ENCODE measurements at regions not wholly inside any gene's neighbourhood (a gene's known extent, or its start where the extent isn't known, plus 50 kb on each side); places are given as distances from the start of the nearest gene placed in this dataset.
A peak's percentile ranks its signal among the peaks of the same experiment; 100 is the strongest.

DNA sequence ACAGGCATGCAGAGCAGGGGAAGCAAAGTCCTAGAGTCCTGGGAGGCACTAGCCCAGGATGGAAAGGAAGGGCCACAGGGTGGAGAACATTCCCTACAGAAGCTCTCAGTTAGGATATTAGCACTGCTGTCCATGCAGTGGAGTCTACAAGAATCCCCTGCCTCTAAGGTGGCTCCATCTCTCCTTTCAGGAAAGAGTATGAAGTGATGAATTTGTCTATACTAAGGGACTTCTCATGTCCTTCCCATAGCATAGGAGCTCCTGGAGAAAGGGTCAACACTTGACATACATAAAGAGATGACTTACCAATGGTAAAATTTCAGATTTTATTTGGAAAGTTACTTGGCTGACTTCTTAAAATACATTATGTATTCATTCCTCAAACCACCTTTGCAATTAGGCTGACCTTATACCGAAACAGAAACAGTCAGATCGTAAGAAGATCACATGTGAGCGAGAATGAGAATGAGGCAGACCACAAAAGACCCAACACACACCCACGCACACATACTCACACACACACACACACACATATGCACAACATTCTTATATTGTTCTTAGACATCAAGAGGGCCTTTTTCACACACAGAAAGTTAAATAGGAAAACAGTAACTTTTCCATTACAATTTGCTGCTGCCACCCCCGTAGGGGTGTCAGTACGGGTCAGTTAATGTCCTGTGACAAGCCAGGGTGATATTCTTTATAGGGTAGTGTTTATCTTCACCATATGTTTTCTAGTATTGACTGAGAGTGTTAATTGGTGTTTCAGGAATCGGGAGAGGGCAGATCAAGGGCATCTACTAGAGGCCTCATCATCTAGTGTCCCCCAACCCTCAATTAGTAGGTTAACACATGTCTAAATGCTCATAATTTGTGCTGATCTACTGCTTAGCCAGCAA, 159.4 kb downstream of the FAXC start:
- Histone ChIP-seq H3F3A (ENCODE audit: insufficient read depth, low read depth) (no peaks in the 10 kb centered on the region), H3K4me1 (replicated peaks; ENCODE audit: insufficient read depth) (peaks cover 14% of the 10 kb centered on the region), H3K9me2 (ENCODE audit: insufficient read depth) (no peaks in the 10 kb centered on the region), H2AFZ (no peak overlapping the region), H3K9me3 (ENCODE audit: insufficient read depth, low read depth) (peaks cover 4% of the 10 kb centered on the region; the same call in 1 of the 2 replicates), H4K20me1 (ENCODE audit: insufficient read depth) (no peaks in the 10 kb centered on the region), H3K4me3 (no peak overlapping the region), H3K79me2 (ENCODE audit: low read depth) (no peaks in the 10 kb centered on the region), H3K36me3 (ENCODE audit: low read depth) (no peaks in the 10 kb centered on the region), H3K4me2 (no peak overlapping the region), H3K27me3 (ENCODE audit: insufficient read depth, low read depth) (no peaks in the 10 kb centered on the region), H3K27ac (no peak overlapping the region)
- DNase-seq, result no peak
- POLR2A ChIA-PET (ENCODE audit: unreplicated experiment), result no interaction called here
- CTCF ChIA-PET, result no interaction called here
- intact Hi-C loops (cut with micrococcal nuclease; ENCODE audit: unreplicated experiment), result no loop called here
- no TSS peak for BruUV-seq (replicated peaks)
- no peak for TF ChIP-seq EZH2 (IDR thresholded peaks at IDR 0.05; ENCODE audit: low read depth)
- TF ChIP-seq, protein P1, sequence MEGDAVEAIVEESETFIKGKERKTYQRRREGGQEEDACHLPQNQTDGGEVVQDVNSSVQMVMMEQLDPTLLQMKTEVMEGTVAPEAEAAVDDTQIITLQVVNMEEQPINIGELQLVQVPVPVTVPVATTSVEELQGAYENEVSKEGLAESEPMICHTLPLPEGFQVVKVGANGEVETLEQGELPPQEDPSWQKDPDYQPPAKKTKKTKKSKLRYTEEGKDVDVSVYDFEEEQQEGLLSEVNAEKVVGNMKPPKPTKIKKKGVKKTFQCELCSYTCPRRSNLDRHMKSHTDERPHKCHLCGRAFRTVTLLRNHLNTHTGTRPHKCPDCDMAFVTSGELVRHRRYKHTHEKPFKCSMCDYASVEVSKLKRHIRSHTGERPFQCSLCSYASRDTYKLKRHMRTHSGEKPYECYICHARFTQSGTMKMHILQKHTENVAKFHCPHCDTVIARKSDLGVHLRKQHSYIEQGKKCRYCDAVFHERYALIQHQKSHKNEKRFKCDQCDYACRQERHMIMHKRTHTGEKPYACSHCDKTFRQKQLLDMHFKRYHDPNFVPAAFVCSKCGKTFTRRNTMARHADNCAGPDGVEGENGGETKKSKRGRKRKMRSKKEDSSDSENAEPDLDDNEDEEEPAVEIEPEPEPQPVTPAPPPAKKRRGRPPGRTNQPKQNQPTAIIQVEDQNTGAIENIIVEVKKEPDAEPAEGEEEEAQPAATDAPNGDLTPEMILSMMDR (conservative IDR thresholded peaks at IDR 0.05), result no peak

DNA sequence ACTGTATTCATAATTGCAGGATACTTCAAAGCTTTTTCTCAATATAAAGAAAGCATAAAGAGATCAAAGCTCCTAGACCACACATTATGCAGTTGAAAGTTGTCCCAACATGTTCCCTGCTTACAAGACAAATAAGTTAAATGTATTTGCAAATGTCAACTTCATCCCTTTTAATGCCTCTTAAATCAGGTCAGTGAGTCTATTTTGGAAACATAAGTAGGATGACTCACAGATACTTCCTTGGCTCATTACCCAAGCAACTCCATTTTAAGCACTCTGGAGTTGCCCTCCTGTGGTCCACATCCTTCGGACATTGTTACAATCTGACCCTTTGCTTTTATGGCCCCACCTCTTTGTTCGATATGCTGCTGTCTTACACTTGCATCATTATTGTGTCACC, 162.0 kb downstream of the FAXC start:
- ChIA-PET POLR2A (ENCODE audit: unreplicated experiment) (no interaction called here), CTCF (no interaction called here)
- Histone ChIP-seq H3F3A (ENCODE audit: insufficient read depth, low read depth) (no peaks in the 10 kb centered on the region; the same call in 1 of the 2 replicates), H3K79me2 (ENCODE audit: low read depth) (no peaks in the 10 kb centered on the region), H3K9me2 (ENCODE audit: insufficient read depth) (no peaks in the 10 kb centered on the region), H3K36me3 (ENCODE audit: low read depth) (no peaks in the 10 kb centered on the region), H3K27ac (no peak overlapping the region), H3K4me2 (peak overlapping the region; percentile 7; the same call in 1 of the 2 replicates), H2AFZ (no peak overlapping the region), H3K4me1 (replicated peaks; ENCODE audit: insufficient read depth) (peaks cover 27% of the 10 kb centered on the region), H3K4me3 (no peak overlapping the region), H4K20me1 (ENCODE audit: insufficient read depth) (no peaks in the 10 kb centered on the region), H3K27me3 (ENCODE audit: insufficient read depth, low read depth) (no peaks in the 10 kb centered on the region), H3K9me3 (ENCODE audit: insufficient read depth, low read depth) (peaks cover 4% of the 10 kb centered on the region; the same call in 1 of the 2 replicates)
- TF ChIP-seq, protein P1 (conservative IDR thresholded peaks at IDR 0.05), result no peak
- TF ChIP-seq EZH2 (IDR thresholded peaks at IDR 0.05; ENCODE audit: low read depth), result no peak
- intact Hi-C loops (cut with micrococcal nuclease; ENCODE audit: unreplicated experiment), result no loop called here
- BruUV-seq (replicated peaks), result no TSS peak
- no peak for DNase-seq

DNA sequence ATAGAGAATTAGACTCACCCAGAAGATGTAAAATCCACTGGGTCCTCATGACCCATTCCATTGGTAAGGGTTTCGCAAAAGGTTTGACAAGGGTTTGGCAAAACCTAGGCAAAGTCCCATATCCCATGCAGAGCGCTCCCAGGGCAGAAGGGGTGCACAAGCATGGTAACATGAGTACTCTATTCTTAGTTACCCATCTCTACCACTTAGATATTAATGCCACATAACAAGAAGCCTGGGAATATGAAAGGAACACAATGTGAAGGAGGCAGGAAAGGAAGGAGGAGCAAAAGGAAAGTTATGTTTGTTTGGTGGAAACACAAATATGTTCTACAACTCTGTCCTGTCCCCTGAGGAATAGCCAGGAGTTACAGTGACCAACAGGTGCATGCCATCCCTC, 163.1 kb downstream of the FAXC start:
- H3K79me2 ChIP-seq (ENCODE audit: low read depth), result no peaks in the 10 kb centered on the region
- H3K4me2 ChIP-seq, result no peak overlapping the region
- H3K27ac ChIP-seq, result no peak overlapping the region
- no peaks in the 10 kb centered on the region for H3K9me2 ChIP-seq (ENCODE audit: insufficient read depth)
- no peak for DNase-seq
- BruUV-seq (replicated peaks), result no TSS peak
- H3K9me3 ChIP-seq (ENCODE audit: insufficient read depth, low read depth), result peaks cover 9% of the 10 kb centered on the region; the same call in 1 of the 2 replicates
- H3F3A ChIP-seq (ENCODE audit: insufficient read depth, low read depth), result no peaks in the 10 kb centered on the region; the same call in 1 of the 2 replicates
- CTCF ChIA-PET, result no interaction called here
- 0 out of 2 replicates have a peak, but pooled peaks cover 3% of the 10 kb centered on the region for H3K36me3 ChIP-seq (ENCODE audit: low read depth)
- no peaks in the 10 kb centered on the region for H3K27me3 ChIP-seq (ENCODE audit: insufficient read depth, low read depth)
- no peak overlapping the region for H3K4me3 ChIP-seq
- intact Hi-C loops (cut with micrococcal nuclease; ENCODE audit: unreplicated experiment), result no loop called here
- no peak overlapping the region for H2AFZ ChIP-seq
- no peak for TF ChIP-seq EZH2 (IDR thresholded peaks at IDR 0.05; ENCODE audit: low read depth)
- TF ChIP-seq, protein P1 (conservative IDR thresholded peaks at IDR 0.05), result no peak
- H3K4me1 ChIP-seq (replicated peaks; ENCODE audit: insufficient read depth), result peaks cover 27% of the 10 kb centered on the region
- POLR2A ChIA-PET (ENCODE audit: unreplicated experiment), result no interaction called here
- H4K20me1 ChIP-seq (ENCODE audit: insufficient read depth), result no peaks in the 10 kb centered on the region

Measured in PC-9 (cell line).